ENCODE measurements at regions not wholly inside any gene's neighbourhood (a gene's known extent, or its start where the extent isn't known, plus 50 kb on each side); places are given as distances from the start of the nearest gene placed in this dataset.
"Not testable (repeated sequence)": the region's sequence is repeated elsewhere in the genome, so short reads cannot be mapped to it uniquely, and the experiment has no call there.

- Histone ChIP-seq H3K79me2 (ENCODE audit: insufficient read depth, low read length) (no peaks in the 10 kb centered on the region), H2BK120ac (ENCODE audit: low read depth, low read length, poor library complexity, severe bottlenecking) (no peak overlapping the region), H2BK12ac (ENCODE audit: insufficient read length, low read depth, low read length) (no peak overlapping the region), H3T11ph (ENCODE audit: low read length) (no peak overlapping the region), H3K4me1 (ENCODE audit: insufficient read depth, low read length) (no peaks in the 10 kb centered on the region), H3K18ac (ENCODE audit: insufficient read length, low read depth, low read length) (no peak overlapping the region), H3K56ac (ENCODE audit: insufficient read length, low read depth, low read length) (no peak overlapping the region), H3K23ac (ENCODE audit: insufficient read length, low read depth, low read length) (no peak overlapping the region), H2BK15ac (ENCODE audit: low read depth, low read length) (no peak overlapping the region), H4K91ac (ENCODE audit: insufficient read length, low read depth, low read length) (no peak overlapping the region), H3K4me2 (ENCODE audit: insufficient read depth, insufficient read length, low read length) (no peak overlapping the region), H2AK5ac (ENCODE audit: insufficient read length, low read length) (no peak overlapping the region), H3K27me3 (ENCODE audit: insufficient read depth, low read length) (no peaks in the 10 kb centered on the region), H3K23me2 (ENCODE audit: insufficient read length, low read depth, low read length, poor library complexity, severe bottlenecking) (no peaks in the 10 kb centered on the region), H4K5ac (ENCODE audit: insufficient read length, low read depth, low read length) (no peak overlapping the region), H2BK20ac (ENCODE audit: low read depth, low read length, poor library complexity, severe bottlenecking) (no peak overlapping the region), H2BK5ac (ENCODE audit: insufficient read length, low read length) (no peak overlapping the region), H3K9ac (ENCODE audit: extremely low read depth, insufficient read length, low read length) (no peak overlapping the region), H3K4ac (ENCODE audit: low read depth, low read length) (no peak overlapping the region), H4K20me1 (ENCODE audit: control insufficient read depth, insufficient read depth, insufficient read length) (no peaks in the 10 kb centered on the region), H3K27ac (ENCODE audit: insufficient read length, low read depth, low read length) (no peak overlapping the region), H3K14ac (ENCODE audit: insufficient read depth, low read length) (no peak overlapping the region), H3K9me3 (ENCODE audit: control insufficient read depth, low read depth, low read length) (no peaks in the 10 kb centered on the region), H2AFZ (ENCODE audit: low read length) (no peak overlapping the region), H4K8ac (replicated peaks; ENCODE audit: insufficient read length, low read depth, low read length) (no peak overlapping the region), H3K79me1 (ENCODE audit: insufficient read depth, low read depth, low read length, poor library complexity, severe bottlenecking) (no peaks in the 10 kb centered on the region)
- peaks cover 17% of the 10 kb centered on the region in 2 experiments for H3K9me3 Mint-ChIP-seq
- H3K27ac Mint-ChIP-seq: no peak overlapping the region
- H3K27me3 Mint-ChIP-seq (ENCODE audit: low read depth): no peaks in the 10 kb centered on the region; the same call in 1 of the 2 replicates
- TF ChIP-seq, protein P1, sequence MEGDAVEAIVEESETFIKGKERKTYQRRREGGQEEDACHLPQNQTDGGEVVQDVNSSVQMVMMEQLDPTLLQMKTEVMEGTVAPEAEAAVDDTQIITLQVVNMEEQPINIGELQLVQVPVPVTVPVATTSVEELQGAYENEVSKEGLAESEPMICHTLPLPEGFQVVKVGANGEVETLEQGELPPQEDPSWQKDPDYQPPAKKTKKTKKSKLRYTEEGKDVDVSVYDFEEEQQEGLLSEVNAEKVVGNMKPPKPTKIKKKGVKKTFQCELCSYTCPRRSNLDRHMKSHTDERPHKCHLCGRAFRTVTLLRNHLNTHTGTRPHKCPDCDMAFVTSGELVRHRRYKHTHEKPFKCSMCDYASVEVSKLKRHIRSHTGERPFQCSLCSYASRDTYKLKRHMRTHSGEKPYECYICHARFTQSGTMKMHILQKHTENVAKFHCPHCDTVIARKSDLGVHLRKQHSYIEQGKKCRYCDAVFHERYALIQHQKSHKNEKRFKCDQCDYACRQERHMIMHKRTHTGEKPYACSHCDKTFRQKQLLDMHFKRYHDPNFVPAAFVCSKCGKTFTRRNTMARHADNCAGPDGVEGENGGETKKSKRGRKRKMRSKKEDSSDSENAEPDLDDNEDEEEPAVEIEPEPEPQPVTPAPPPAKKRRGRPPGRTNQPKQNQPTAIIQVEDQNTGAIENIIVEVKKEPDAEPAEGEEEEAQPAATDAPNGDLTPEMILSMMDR (conservative IDR thresholded peaks at IDR 0.05): no peak
- no peaks in the 10 kb centered on the region for H3K4me1 Mint-ChIP-seq
- no peak overlapping the region for H3K4me3 Mint-ChIP-seq
- H3K36me3 Mint-ChIP-seq (ENCODE audit: insufficient read depth in 1 of 3, low read depth in 3 of 3): peaks cover 6 to 22% (median 8%) of the 10 kb centered on the region in 3 experiments; a peak in 6 of 7 replicates
- DNase-seq: no peak
These were observed 178.4 kb upstream of the IRS4 start for GRCh38 chrX:108914791-108915190.

DNA sequence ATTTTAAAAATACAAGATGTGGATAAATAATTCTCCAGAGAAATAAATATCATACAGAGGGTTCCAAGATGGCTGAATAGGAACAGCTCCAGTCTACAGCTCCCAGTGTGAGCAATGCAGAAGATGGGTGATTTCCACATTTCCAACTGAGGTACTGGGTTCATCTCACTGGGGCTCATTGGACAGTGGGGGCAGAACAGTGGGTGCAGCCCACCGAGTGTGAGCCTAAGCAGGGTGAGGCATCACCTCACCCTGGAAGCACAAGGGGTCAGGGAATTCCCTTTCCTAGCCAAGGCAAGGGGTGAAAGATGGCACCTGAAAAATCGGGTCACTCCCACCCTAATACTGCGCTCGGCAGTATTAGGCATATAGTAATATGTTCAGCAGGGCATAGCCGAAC is 167.5 kb upstream of the IRS4 start:
- H3K27ac Mint-ChIP-seq; H3K79me2 ChIP-seq (ENCODE audit: insufficient read depth, low read length); H2BK20ac ChIP-seq (ENCODE audit: low read depth, low read length, poor library complexity, severe bottlenecking); DNase-seq; H3K9me3 Mint-ChIP-seq; H4K8ac ChIP-seq (replicated peaks; ENCODE audit: insufficient read length, low read depth, low read length); H3K4ac ChIP-seq (ENCODE audit: low read depth, low read length); H4K20me1 ChIP-seq (ENCODE audit: control insufficient read depth, insufficient read depth, insufficient read length); H2BK120ac ChIP-seq (ENCODE audit: low read depth, low read length, poor library complexity, severe bottlenecking); H3K27me3 Mint-ChIP-seq (ENCODE audit: low read depth); H3K18ac ChIP-seq (ENCODE audit: insufficient read length, low read depth, low read length); H3K4me1 Mint-ChIP-seq; H3K23me2 ChIP-seq (ENCODE audit: insufficient read length, low read depth, low read length, poor library complexity, severe bottlenecking); H3K27me3 ChIP-seq (ENCODE audit: insufficient read depth, low read length); H4K5ac ChIP-seq (ENCODE audit: insufficient read length, low read depth, low read length); H3K9ac ChIP-seq (ENCODE audit: extremely low read depth, insufficient read length, low read length); H3K4me3 Mint-ChIP-seq; H2BK12ac ChIP-seq (ENCODE audit: insufficient read length, low read depth, low read length); H2AFZ ChIP-seq (ENCODE audit: low read length); H2BK5ac ChIP-seq (ENCODE audit: insufficient read length, low read length); H2AK5ac ChIP-seq (ENCODE audit: insufficient read length, low read length); H3K36me3 Mint-ChIP-seq (ENCODE audit: insufficient read depth in 1 of 3, low read depth in 3 of 3); H2BK15ac ChIP-seq (ENCODE audit: low read depth, low read length); H3K79me1 ChIP-seq (ENCODE audit: insufficient read depth, low read depth, low read length, poor library complexity, severe bottlenecking); H3K56ac ChIP-seq (ENCODE audit: insufficient read length, low read depth, low read length); H3K14ac ChIP-seq (ENCODE audit: insufficient read depth, low read length); H3K27ac ChIP-seq (ENCODE audit: insufficient read length, low read depth, low read length); H3K23ac ChIP-seq (ENCODE audit: insufficient read length, low read depth, low read length); H4K91ac ChIP-seq (ENCODE audit: insufficient read length, low read depth, low read length); H3T11ph ChIP-seq (ENCODE audit: low read length); H3K4me2 ChIP-seq (ENCODE audit: insufficient read depth, insufficient read length, low read length); H3K9me3 ChIP-seq (ENCODE audit: control insufficient read depth, low read depth, low read length); H3K4me1 ChIP-seq (ENCODE audit: insufficient read depth, low read length): not testable (repeated sequence)
- WGBS (ENCODE audit: extremely low coverage, insufficient read length, low lambda C conversion rate): no CpG with 5 or more reads among the region's 5 CpGs
